ENCODE measurements at regions not wholly inside any gene's neighbourhood (a gene's known extent, or its start where the extent isn't known, plus 50 kb on each side); places are given as distances from the start of the nearest gene placed in this dataset.

DNA sequence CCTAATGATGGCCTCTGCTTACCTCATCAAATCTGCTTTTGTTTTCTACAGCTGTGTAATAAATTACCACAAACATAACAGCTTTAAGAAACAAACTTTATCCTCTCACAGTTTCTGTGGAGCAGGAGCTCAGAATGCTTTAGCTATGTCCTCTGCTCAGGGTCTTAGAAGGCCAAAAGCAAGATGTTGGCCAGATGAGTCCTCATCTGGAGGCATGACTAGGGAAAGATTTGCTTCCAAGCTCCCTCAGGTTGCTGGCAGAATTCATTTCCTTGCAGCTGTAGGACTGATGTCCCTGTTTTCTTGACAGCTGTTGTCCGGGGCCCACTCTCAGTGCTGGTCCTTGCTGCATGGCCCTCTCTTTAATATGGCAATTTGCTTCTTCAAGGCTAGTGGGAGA lies 116.7 kb upstream of the PDE5A start:
- Histone ChIP-seq H3K9me3 (ENCODE audit: insufficient read depth, low read length) (no peaks in the 10 kb centered on the region), H3K27me3 (ENCODE audit: low read depth, low read length) (no peaks in the 10 kb centered on the region), H3K79me2 (ENCODE audit: low read length) (no peaks in the 10 kb centered on the region), H3K4me1 (ENCODE audit: low read length) (no peaks in the 10 kb centered on the region), H3K9ac (ENCODE audit: low read length) (no peak overlapping the region), H3K36me3 (replicated peaks; ENCODE audit: low read depth, low read length) (no peaks in the 10 kb centered on the region), H2AFZ (ENCODE audit: low read depth, low read length) (no peak overlapping the region), H3K27ac (ENCODE audit: low read length) (no peak overlapping the region), H4K20me1 (ENCODE audit: insufficient read depth, low read length) (no peaks in the 10 kb centered on the region), H3K4me2 (ENCODE audit: low read length) (no peak overlapping the region), H3K4me3 (ENCODE audit: low read length) (no peak overlapping the region)
- TF ChIP-seq EZH2phosphoT487 (IDR thresholded peaks at IDR 0.05; ENCODE audit: low read depth) (no peak), CTCF (IDR thresholded peaks at IDR 0.05; ENCODE audit: low read depth, low read length) (no peak)

- Histone ChIP-seq H3K79me2 (ENCODE audit: low read length) (no peaks in the 10 kb centered on the region), H3K36me3 (replicated peaks; ENCODE audit: low read depth, low read length) (no peaks in the 10 kb centered on the region), H3K4me2 (ENCODE audit: low read length) (no peak overlapping the region), H2AFZ (ENCODE audit: low read depth, low read length) (no peak overlapping the region), H3K4me1 (ENCODE audit: low read length) (no peaks in the 10 kb centered on the region), H3K27ac (ENCODE audit: low read length) (no peak overlapping the region), H3K9me3 (ENCODE audit: insufficient read depth, low read length) (no peaks in the 10 kb centered on the region), H3K27me3 (ENCODE audit: low read depth, low read length) (no peaks in the 10 kb centered on the region), H3K4me3 (ENCODE audit: low read length) (no peak overlapping the region), H4K20me1 (ENCODE audit: insufficient read depth, low read length) (no peaks in the 10 kb centered on the region), H3K9ac (ENCODE audit: low read length) (no peak overlapping the region)
- TF ChIP-seq CTCF (IDR thresholded peaks at IDR 0.05; ENCODE audit: low read depth, low read length) (no peak), EZH2phosphoT487 (IDR thresholded peaks at IDR 0.05; ENCODE audit: low read depth) (no peak)
These were observed 116.0 kb upstream of the PDE5A start for GRCh38 chr4:119744580-119744979.

GRCh38 chr4:119743644-119744043 lies 115.0 kb upstream of the PDE5A start:
- Histone ChIP-seq H3K79me2 (ENCODE audit: low read length) (no peaks in the 10 kb centered on the region), H3K9ac (ENCODE audit: low read length) (no peak overlapping the region), H3K36me3 (replicated peaks; ENCODE audit: low read depth, low read length) (no peaks in the 10 kb centered on the region), H3K4me3 (ENCODE audit: low read length) (no peak overlapping the region), H3K4me1 (ENCODE audit: low read length) (no peaks in the 10 kb centered on the region), H3K27ac (ENCODE audit: low read length) (no peak overlapping the region), H2AFZ (ENCODE audit: low read depth, low read length) (no peak overlapping the region), H3K27me3 (ENCODE audit: low read depth, low read length) (no peaks in the 10 kb centered on the region), H3K9me3 (ENCODE audit: insufficient read depth, low read length) (no peaks in the 10 kb centered on the region), H3K4me2 (ENCODE audit: low read length) (no peak overlapping the region), H4K20me1 (ENCODE audit: insufficient read depth, low read length) (no peaks in the 10 kb centered on the region)
- TF ChIP-seq CTCF (IDR thresholded peaks at IDR 0.05; ENCODE audit: low read depth, low read length) (no peak), EZH2phosphoT487 (IDR thresholded peaks at IDR 0.05; ENCODE audit: low read depth) (no peak)

- H2AFZ ChIP-seq (ENCODE audit: low read depth, low read length): no peak overlapping the region
- H3K27ac ChIP-seq (ENCODE audit: low read length): no peak overlapping the region
These were observed 111.2 kb upstream of the PDE5A start for GRCh38 chr4:119739796-119740195.

More at GRCh38 chr4:119739796-119740195, 111.2 kb upstream of the PDE5A start:
- no peak overlapping the region for H3K9ac ChIP-seq (ENCODE audit: low read length)
- no peaks in the 10 kb centered on the region for H3K79me2 ChIP-seq (ENCODE audit: low read length)
- H3K4me1 ChIP-seq (ENCODE audit: low read length): no peaks in the 10 kb centered on the region
- TF ChIP-seq CTCF (IDR thresholded peaks at IDR 0.05; ENCODE audit: low read depth, low read length) (no peak), EZH2phosphoT487 (IDR thresholded peaks at IDR 0.05; ENCODE audit: low read depth) (no peak)
- no peaks in the 10 kb centered on the region for H3K9me3 ChIP-seq (ENCODE audit: insufficient read depth, low read length)
- no peaks in the 10 kb centered on the region for H4K20me1 ChIP-seq (ENCODE audit: insufficient read depth, low read length)
- no peaks in the 10 kb centered on the region for H3K27me3 ChIP-seq (ENCODE audit: low read depth, low read length)
- H3K4me3 ChIP-seq (ENCODE audit: low read length): no peak overlapping the region
- H3K4me2 ChIP-seq (ENCODE audit: low read length): no peak overlapping the region
- no peaks in the 10 kb centered on the region for H3K36me3 ChIP-seq (replicated peaks; ENCODE audit: low read depth, low read length)

Data from OCI-LY3 (cell line).